ENCODE measurements at regions not wholly inside any gene's neighbourhood (a gene's known extent, or its start where the extent isn't known, plus 50 kb on each side); places are given as distances from the start of the nearest gene placed in this dataset.

GRCh38 chr13:50132904-50133357, 117.7 kb downstream of the KCNRG start:
- H3K4me2 ChIP-seq (ENCODE audit: low read length): no peak overlapping the region
- H3K79me2 ChIP-seq (ENCODE audit: insufficient read depth, low read length): no peaks in the 10 kb centered on the region
- TF ChIP-seq CTCF (IDR thresholded peaks at IDR 0.05; ENCODE audit: low read length) (no peak), EZH2 (IDR thresholded peaks at IDR 0.05; ENCODE audit: borderline replicate concordance, low read length) (no peak)
- no peaks in the 10 kb centered on the region for H3K9me2 ChIP-seq (ENCODE audit: low read depth, low read length)
- no peaks in the 10 kb centered on the region for H3K27me3 ChIP-seq (ENCODE audit: insufficient read depth, low read length)
- H3K9ac ChIP-seq (ENCODE audit: low read length): no peak overlapping the region
- peaks cover 36% of the 10 kb centered on the region for H3K4me1 ChIP-seq (ENCODE audit: insufficient read depth, low read length, severe bottlenecking)
- H3K4me3 ChIP-seq (ENCODE audit: low read depth, low read length, poor library complexity, severe bottlenecking): no peak overlapping the region
- H4K20me1 ChIP-seq (ENCODE audit: insufficient read depth, low read length): no peaks in the 10 kb centered on the region
- H2AFZ ChIP-seq (ENCODE audit: low read length): no peak overlapping the region
- H3F3A ChIP-seq (ENCODE audit: insufficient read depth, low read length): 0 out of 2 replicates have a peak, but pooled peaks cover 3% of the 10 kb centered on the region
- H3K27ac ChIP-seq (ENCODE audit: low read depth, low read length, poor library complexity, severe bottlenecking): no peak overlapping the region
- H3K36me3 ChIP-seq (ENCODE audit: insufficient read depth, low read length): no peaks in the 10 kb centered on the region; the same call in 1 of the 2 replicates
- H3K9me3 ChIP-seq (ENCODE audit: low read length): peaks cover 33% of the 10 kb centered on the region

DNA sequence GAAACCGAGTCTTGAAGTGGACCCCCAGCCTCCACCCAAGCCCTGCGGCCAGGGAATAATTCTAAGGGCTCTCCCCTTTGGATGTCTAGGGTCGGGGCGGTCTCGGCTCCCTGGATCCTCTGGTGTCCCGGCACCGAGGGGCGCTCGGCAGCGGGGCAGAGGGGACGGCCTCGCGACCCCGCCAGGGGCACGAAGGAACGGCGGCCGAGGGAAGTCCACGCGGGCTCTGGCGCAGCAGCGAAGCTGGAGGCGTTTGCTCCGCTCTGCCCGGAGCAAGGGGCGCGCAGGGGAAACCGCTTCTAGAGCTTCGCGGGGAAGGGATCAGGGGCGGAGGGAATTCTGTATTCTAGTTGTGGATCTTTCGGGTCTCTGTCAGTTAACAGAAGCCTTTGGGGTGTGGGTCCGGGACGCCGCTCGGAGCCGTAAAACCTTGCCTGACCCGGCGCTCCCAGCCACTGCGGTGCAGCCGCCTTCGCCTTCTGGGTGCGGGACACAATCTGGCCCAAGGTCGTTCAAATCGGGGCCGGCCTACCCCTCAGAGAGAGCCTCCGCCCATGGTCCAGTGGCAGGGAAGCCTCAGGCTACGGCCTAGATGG, 118.2 kb downstream of the KCNRG start:
- no peak overlapping the region for H3K27ac ChIP-seq (ENCODE audit: low read depth, low read length, poor library complexity, severe bottlenecking)
- H3K4me3 ChIP-seq (ENCODE audit: low read depth, low read length, poor library complexity, severe bottlenecking): no peak overlapping the region
- no peak overlapping the region for H2AFZ ChIP-seq (ENCODE audit: low read length)
- no peak for TF ChIP-seq EZH2 (IDR thresholded peaks at IDR 0.05; ENCODE audit: borderline replicate concordance, low read length)
- TF ChIP-seq CTCF (IDR thresholded peaks at IDR 0.05; ENCODE audit: low read length): no peak
- H3K27me3 ChIP-seq (ENCODE audit: insufficient read depth, low read length): no peaks in the 10 kb centered on the region
- H3K4me1 ChIP-seq (ENCODE audit: insufficient read depth, low read length, severe bottlenecking): peaks cover 31% of the 10 kb centered on the region
- no peaks in the 10 kb centered on the region for H3K79me2 ChIP-seq (ENCODE audit: insufficient read depth, low read length)
- no peaks in the 10 kb centered on the region for H3K36me3 ChIP-seq (ENCODE audit: insufficient read depth, low read length)
- no peaks in the 10 kb centered on the region for H3K9me2 ChIP-seq (ENCODE audit: low read depth, low read length)
- 0 out of 2 replicates have a peak, but pooled peaks cover 3% of the 10 kb centered on the region for H3F3A ChIP-seq (ENCODE audit: insufficient read depth, low read length)
- no peak overlapping the region for H3K9ac ChIP-seq (ENCODE audit: low read length)
- H3K4me2 ChIP-seq (ENCODE audit: low read length): no peak overlapping the region
- H3K9me3 ChIP-seq (ENCODE audit: low read length): peaks cover 33% of the 10 kb centered on the region
- H4K20me1 ChIP-seq (ENCODE audit: insufficient read depth, low read length): no peaks in the 10 kb centered on the region

DNA sequence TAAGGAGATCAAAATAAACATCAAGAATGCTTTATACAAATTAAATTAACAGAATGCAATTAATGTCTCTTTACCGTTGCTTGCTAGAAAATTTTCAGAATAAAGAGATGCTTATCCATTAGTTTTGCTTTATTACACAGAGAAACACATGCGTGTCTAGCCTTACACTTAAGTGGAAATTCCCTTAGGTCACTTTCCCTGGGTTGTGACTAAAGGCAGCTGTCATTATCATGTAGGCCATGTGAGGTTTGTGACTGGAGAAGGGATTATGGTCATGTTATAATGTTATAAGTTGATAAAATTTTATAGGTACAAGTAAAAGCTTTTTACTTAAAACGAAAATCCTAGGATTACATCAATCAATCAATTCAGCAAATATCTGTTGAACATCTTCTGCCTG, 121.0 kb downstream of the KCNRG start:
- Histone ChIP-seq H3K27me3 (ENCODE audit: insufficient read depth, low read length) (no peaks in the 10 kb centered on the region), H3K27ac (ENCODE audit: low read depth, low read length, poor library complexity, severe bottlenecking) (no peak overlapping the region), H4K20me1 (ENCODE audit: insufficient read depth, low read length) (no peaks in the 10 kb centered on the region)

More for the DNA sequence above, 121.0 kb downstream of the KCNRG start:
- TF ChIP-seq CTCF (IDR thresholded peaks at IDR 0.05; ENCODE audit: low read length) (no peak), EZH2 (IDR thresholded peaks at IDR 0.05; ENCODE audit: borderline replicate concordance, low read length) (no peak)
- H3K9ac ChIP-seq (ENCODE audit: low read length): no peak overlapping the region
- no peak overlapping the region for H3K4me2 ChIP-seq (ENCODE audit: low read length)
- H3K9me2 ChIP-seq (ENCODE audit: low read depth, low read length): no peaks in the 10 kb centered on the region
- H3K4me3 ChIP-seq (ENCODE audit: low read depth, low read length, poor library complexity, severe bottlenecking): no peak overlapping the region
- H3K36me3 ChIP-seq (ENCODE audit: insufficient read depth, low read length): no peaks in the 10 kb centered on the region
- peaks cover 33% of the 10 kb centered on the region for H3K9me3 ChIP-seq (ENCODE audit: low read length)
- H3F3A ChIP-seq (ENCODE audit: insufficient read depth, low read length): no peaks in the 10 kb centered on the region
- H3K79me2 ChIP-seq (ENCODE audit: insufficient read depth, low read length): no peaks in the 10 kb centered on the region
- no peak overlapping the region for H2AFZ ChIP-seq (ENCODE audit: low read length)
- H3K4me1 ChIP-seq (ENCODE audit: insufficient read depth, low read length, severe bottlenecking): peaks cover 27% of the 10 kb centered on the region

Data from OCI-LY1 (cell line).